ENCODE measurements at regions not wholly inside any gene's neighbourhood (a gene's known extent, or its start where the extent isn't known, plus 50 kb on each side); places are given as distances from the start of the nearest gene placed in this dataset.

GRCh38 chr6:9504191-9504590, 910.7 kb downstream of the TFAP2A start:
- Mint-ChIP-seq H3K27me3 (ENCODE audit: low read depth) (no peaks in the 10 kb centered on the region; the same call in 1 of the 2 replicates), H3K27ac (peak overlapping the region in 1 of 3 experiments; percentile 21; a peak in 1 of 7 replicates), H3K4me3 (no peak overlapping the region), H3K36me3 (ENCODE audit: insufficient read depth in 1 of 3, low read depth in 3 of 3) (peaks cover 5 to 16% (median 6%) of the 10 kb centered on the region in 3 experiments; a peak in 6 of 7 replicates), H3K4me1 (peaks cover 13% of the 10 kb centered on the region in 2 experiments), H3K9me3 (peaks cover 8 to 11% of the 10 kb centered on the region in 2 experiments)
- Histone ChIP-seq H2BK120ac (ENCODE audit: low read depth, low read length, poor library complexity, severe bottlenecking) (no peak overlapping the region), H3K9ac (ENCODE audit: extremely low read depth, insufficient read length, low read length) (no peak overlapping the region), H3K27ac (ENCODE audit: insufficient read length, low read depth, low read length) (no peak overlapping the region), H3K4ac (ENCODE audit: low read depth, low read length) (no peak overlapping the region), H3K23me2 (ENCODE audit: insufficient read length, low read depth, low read length, poor library complexity, severe bottlenecking) (no peaks in the 10 kb centered on the region), H4K91ac (ENCODE audit: insufficient read length, low read depth, low read length) (no peak overlapping the region), H3T11ph (ENCODE audit: low read length) (no peak overlapping the region), H2BK5ac (ENCODE audit: insufficient read length, low read length) (no peak overlapping the region), H3K23ac (ENCODE audit: insufficient read length, low read depth, low read length) (no peak overlapping the region), H3K4me1 (ENCODE audit: insufficient read depth, low read length) (no peaks in the 10 kb centered on the region), H3K4me2 (ENCODE audit: insufficient read depth, insufficient read length, low read length) (no peak overlapping the region), H3K27me3 (ENCODE audit: insufficient read depth, low read length) (no peaks in the 10 kb centered on the region), H4K8ac (replicated peaks; ENCODE audit: insufficient read length, low read depth, low read length) (no peak overlapping the region), H3K14ac (ENCODE audit: insufficient read depth, low read length) (no peak overlapping the region), H2BK15ac (ENCODE audit: low read depth, low read length) (no peak overlapping the region), H3K9me3 (ENCODE audit: control insufficient read depth, low read depth, low read length) (no peaks in the 10 kb centered on the region), H2AK5ac (ENCODE audit: insufficient read length, low read length) (no peak overlapping the region), H2BK20ac (ENCODE audit: low read depth, low read length, poor library complexity, severe bottlenecking) (no peak overlapping the region), H3K56ac (ENCODE audit: insufficient read length, low read depth, low read length) (no peak overlapping the region), H3K79me2 (ENCODE audit: insufficient read depth, low read length) (no peaks in the 10 kb centered on the region), H2BK12ac (ENCODE audit: insufficient read length, low read depth, low read length) (no peak overlapping the region), H2AFZ (ENCODE audit: low read length) (no peak overlapping the region), H4K5ac (ENCODE audit: insufficient read length, low read depth, low read length) (no peak overlapping the region), H3K79me1 (ENCODE audit: insufficient read depth, low read depth, low read length, poor library complexity, severe bottlenecking) (no peaks in the 10 kb centered on the region), H3K18ac (ENCODE audit: insufficient read length, low read depth, low read length) (no peak overlapping the region), H4K20me1 (ENCODE audit: control insufficient read depth, insufficient read depth, insufficient read length) (no peaks in the 10 kb centered on the region)
- no CpG with 5 or more reads among the region's 2 CpGs for WGBS (ENCODE audit: extremely low coverage, insufficient read length, low lambda C conversion rate)
- no peak for DNase-seq
- TF ChIP-seq CTCF (conservative IDR thresholded peaks at IDR 0.05) = no peak

All from H9 (cell line).